RWPE1 (cell line): ENCODE measurements at regions not wholly inside any gene's neighbourhood (a gene's known extent, or its start where the extent isn't known, plus 50 kb on each side); places are given as distances from the start of the nearest gene placed in this dataset.
"Not testable (repeated sequence)": the region's sequence is repeated elsewhere in the genome, so short reads cannot be mapped to it uniquely, and the experiment has no call there.

Experiments used
- CTCF ChIA-PET: fragments of 350-600 bp; sonication (Branson Sonifier 250); formaldehyde crosslinking; extraction: SDS; loops from one replicate; lab custom pipeline; 2021; lab: Yijun Ruan, JAX
- POLR2A ChIA-PET: fragments of 400-600 bp; formaldehyde crosslinking; extraction: SDS; loops from one replicate; lab custom pipeline; 2020; ENCODE audit warnings: antibody characterized with exemption; ENCODE audit not compliant: low non-redundant PET; lab: Yijun Ruan, JAX
- DNase-seq: peaks from one replicate; pipeline ENCODE4 v3.0.0; 2012; ENCODE audit warnings: low spot score
- H3K27ac ChIP-seq: fragments of 450-650 bp; 2 replicates; pipeline ENCODE4 v1.5.1; 2017
- CTCF ChIP-seq: fragments of 450-650 bp; conservative IDR thresholded peaks from 2 replicates; pipeline ENCODE4 v1.5.1; 2017; ENCODE audit warnings: low read depth, mild to moderate bottlenecking

- CTCF ChIA-PET, result no interaction called here
- H3K27ac ChIP-seq, result no peak overlapping the region
- DNase-seq, result no peak
- POLR2A ChIA-PET, result no interaction called here
- no peak for TF ChIP-seq CTCF
Observed at GRCh38 chr6:81608776-81609175, 143.7 kb downstream of the TENT5A start.

- no peak for TF ChIP-seq CTCF
- H3K27ac ChIP-seq, result no peak overlapping the region
Observed at GRCh38 chr6:81606965-81607381, 145.5 kb downstream of the TENT5A start.

GRCh38 chr6:81605526-81605925 lies 147.0 kb downstream of the TENT5A start:
- CTCF ChIA-PET, result no interaction called here
- POLR2A ChIA-PET, result no interaction called here
- no peak for DNase-seq
- no peak overlapping the region for H3K27ac ChIP-seq
- TF ChIP-seq CTCF, result no peak

More at GRCh38 chr6:81606965-81607381, 145.5 kb downstream of the TENT5A start:
- ChIA-PET CTCF (no interaction called here), POLR2A (no interaction called here)
- DNase-seq, result no peak

- TF ChIP-seq CTCF, result no peak
- CTCF ChIA-PET, result no interaction called here
- no peak for DNase-seq
- POLR2A ChIA-PET, result no interaction called here
- H3K27ac ChIP-seq, result no peak overlapping the region
Observed at GRCh38 chr6:81601918-81602317, 150.6 kb downstream of the TENT5A start.

GRCh38 chr6:81600488-81600887 lies 152.0 kb downstream of the TENT5A start:
- H3K27ac ChIP-seq, CTCF ChIA-PET, POLR2A ChIA-PET, DNase-seq: not testable (repeated sequence)

GRCh38 chr6:81594501-81594900 lies 158.0 kb downstream of the TENT5A start:
- CTCF ChIA-PET, result no interaction called here

GRCh38 chr6:81590314-81590691 lies 162.2 kb downstream of the TENT5A start:
- CTCF ChIA-PET, result no interaction called here
- no peak for TF ChIP-seq CTCF
- POLR2A ChIA-PET, result no interaction called here

More at GRCh38 chr6:81594501-81594900, 158.0 kb downstream of the TENT5A start:
- POLR2A ChIA-PET, result no interaction called here
- no peak for TF ChIP-seq CTCF
- no peak for DNase-seq
- H3K27ac ChIP-seq, result no peak overlapping the region

More at GRCh38 chr6:81590314-81590691, 162.2 kb downstream of the TENT5A start:
- H3K27ac ChIP-seq, result no peak overlapping the region
- no peak for DNase-seq
